ENCODE measurements at regions not wholly inside any gene's neighbourhood (a gene's known extent, or its start where the extent isn't known, plus 50 kb on each side); places are given as distances from the start of the nearest gene placed in this dataset.

DNA sequence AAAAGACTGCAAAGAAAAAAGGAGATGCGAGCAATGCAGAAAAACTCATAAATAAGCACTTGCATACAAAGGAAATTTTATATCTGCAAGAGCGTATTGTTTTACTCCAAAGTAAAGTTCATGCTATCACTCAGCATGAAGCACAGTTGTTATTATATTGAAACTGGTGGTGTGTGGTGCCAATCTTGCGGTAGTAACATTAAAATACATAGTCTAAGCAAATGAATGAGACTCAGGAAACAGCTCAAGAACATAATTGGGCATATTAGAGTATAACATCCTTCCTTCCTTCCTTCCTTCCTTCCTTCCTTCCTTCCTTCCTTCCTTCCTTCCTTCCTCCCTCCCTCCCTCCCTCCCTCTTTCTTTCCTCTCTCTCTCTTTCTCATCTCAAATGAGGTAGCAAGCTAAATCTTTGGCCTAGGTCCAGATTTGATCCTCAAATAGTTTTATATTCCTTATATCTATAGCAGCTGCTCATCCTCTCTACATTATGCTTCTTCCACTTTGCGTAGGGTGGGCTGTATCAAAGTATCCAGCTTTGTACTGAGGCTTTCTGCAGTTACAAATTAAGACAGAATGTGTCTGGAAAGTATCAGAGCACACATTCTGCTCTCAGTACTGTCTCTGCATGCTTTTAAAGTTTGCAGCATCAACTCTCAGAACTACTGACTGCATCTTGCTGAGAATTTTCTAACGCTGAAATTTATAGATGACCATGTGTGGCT lies 718.3 kb downstream of the RERGL start:
- Histone ChIP-seq H3K4me3 (no peak overlapping the region), H3K4me1 (0 out of 3 replicates have a peak, but pooled peaks cover 7% of the 10 kb centered on the region), H3K4me2 (no peak overlapping the region), H3K9me3 (no peaks in the 10 kb centered on the region), H3K27ac (no peak overlapping the region)
- TF ChIP-seq CHD4 (IDR thresholded peaks at IDR 0.05; ENCODE audit: borderline replicate concordance) = no peak
- no peak for TF ChIP-seq CBX8 (IDR thresholded peaks at IDR 0.05)
- TF ChIP-seq POLR2AphosphoS2 (conservative IDR thresholded peaks at IDR 0.05; ENCODE audit: low read length) = no peak
- TF ChIP-seq POLR2A (IDR thresholded peaks at IDR 0.05; ENCODE audit: low read length) = no peak
- TF ChIP-seq, protein P1, sequence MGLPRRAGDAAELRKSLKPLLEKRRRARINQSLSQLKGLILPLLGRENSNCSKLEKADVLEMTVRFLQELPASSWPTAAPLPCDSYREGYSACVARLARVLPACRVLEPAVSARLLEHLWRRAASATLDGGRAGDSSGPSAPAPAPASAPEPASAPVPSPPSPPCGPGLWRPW (IDR thresholded peaks at IDR 0.05) = no peak
- no peak for TF ChIP-seq ELK1 (IDR thresholded peaks at IDR 0.05; ENCODE audit: low read depth, low read length)
- no peak for TF ChIP-seq HEYL (CRISPR knock-in tag; IDR thresholded peaks at IDR 0.05)
- no peak for TF ChIP-seq ATOH8 (CRISPR knock-in tag; IDR thresholded peaks at IDR 0.05; ENCODE audit: low read depth)
- TF ChIP-seq FOSB (CRISPR knock-in tag; IDR thresholded peaks at IDR 0.05) = no peak
- TF ChIP-seq GATA3 (IDR thresholded peaks at IDR 0.05; ENCODE audit: borderline replicate concordance) = no peak
- FAIRE-seq = no peak
- ChIA-PET CTCF (no interaction called here), POLR2A (no interaction called here)
- 74% methylated on average over 5 of the region's 5 CpGs for WGBS (ENCODE audit: missing lambda C conversion rate)
- no peak for ATAC-seq
- no peak for DNase-seq (ENCODE audit: low read depth in 1 of 2, low spot score in 1 of 2)

- no peak for ATAC-seq
- ChIA-PET POLR2A (no interaction called here), CTCF (no interaction called here)
- 0 out of 3 replicates have a peak, but pooled peaks cover 7% of the 10 kb centered on the region for H3K4me1 ChIP-seq
- H3K27ac ChIP-seq = no peak overlapping the region
- H3K9me3 ChIP-seq = no peaks in the 10 kb centered on the region
- no peak for FAIRE-seq
- no peak overlapping the region for H3K4me2 ChIP-seq
- H3K4me3 ChIP-seq = no peak overlapping the region
- DNase-seq (ENCODE audit: low read depth in 1 of 2, low spot score in 1 of 2) = no peak
- TF ChIP-seq RCOR1 (IDR thresholded peaks at IDR 0.05; ENCODE audit: low read depth, low read length) = no peak
- TF ChIP-seq, protein P1 (IDR thresholded peaks at IDR 0.05) = no peak
- no peak for TF ChIP-seq PHF8 (IDR thresholded peaks at IDR 0.05; ENCODE audit: borderline replicate concordance, low read depth)
- TF ChIP-seq CEBPB (IDR thresholded peaks at IDR 0.05) = no peak
- no peak for TF ChIP-seq RARB (CRISPR knock-in tag; IDR thresholded peaks at IDR 0.05)
- no peak for TF ChIP-seq GATA3 (IDR thresholded peaks at IDR 0.05; ENCODE audit: borderline replicate concordance)
- no peak for TF ChIP-seq HOXB5 (CRISPR knock-in tag; IDR thresholded peaks at IDR 0.05)
- no peak for TF ChIP-seq FOSL2 (IDR thresholded peaks at IDR 0.05)
- no peak for TF ChIP-seq FOSL2 (CRISPR knock-in tag; IDR thresholded peaks at IDR 0.05)
- TF ChIP-seq HEYL (CRISPR knock-in tag; IDR thresholded peaks at IDR 0.05) = no peak
- no peak for TF ChIP-seq ELK1 (IDR thresholded peaks at IDR 0.05; ENCODE audit: low read depth, low read length)
- no peak for TF ChIP-seq MYC (IDR thresholded peaks at IDR 0.05; ENCODE audit: borderline replicate concordance, low read length)
- no peak for TF ChIP-seq JUNB (IDR thresholded peaks at IDR 0.05)
- TF ChIP-seq, protein P2, sequence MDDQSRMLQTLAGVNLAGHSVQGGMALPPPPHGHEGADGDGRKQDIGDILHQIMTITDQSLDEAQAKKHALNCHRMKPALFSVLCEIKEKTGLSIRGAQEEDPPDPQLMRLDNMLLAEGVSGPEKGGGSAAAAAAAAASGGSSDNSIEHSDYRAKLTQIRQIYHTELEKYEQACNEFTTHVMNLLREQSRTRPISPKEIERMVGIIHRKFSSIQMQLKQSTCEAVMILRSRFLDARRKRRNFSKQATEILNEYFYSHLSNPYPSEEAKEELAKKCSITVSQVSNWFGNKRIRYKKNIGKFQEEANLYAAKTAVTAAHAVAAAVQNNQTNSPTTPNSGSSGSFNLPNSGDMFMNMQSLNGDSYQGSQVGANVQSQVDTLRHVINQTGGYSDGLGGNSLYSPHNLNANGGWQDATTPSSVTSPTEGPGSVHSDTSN (IDR thresholded peaks at IDR 0.05) = no peak
- no peak for TF ChIP-seq ZFP36 (IDR thresholded peaks at IDR 0.05; ENCODE audit: borderline replicate concordance, partially characterized antibody)
- TF ChIP-seq SMC3 (IDR thresholded peaks at IDR 0.05) = no peak
- no peak for TF ChIP-seq TP53 (CRISPR knock-in tag; IDR thresholded peaks at IDR 0.05)
- TF ChIP-seq, protein P3, sequence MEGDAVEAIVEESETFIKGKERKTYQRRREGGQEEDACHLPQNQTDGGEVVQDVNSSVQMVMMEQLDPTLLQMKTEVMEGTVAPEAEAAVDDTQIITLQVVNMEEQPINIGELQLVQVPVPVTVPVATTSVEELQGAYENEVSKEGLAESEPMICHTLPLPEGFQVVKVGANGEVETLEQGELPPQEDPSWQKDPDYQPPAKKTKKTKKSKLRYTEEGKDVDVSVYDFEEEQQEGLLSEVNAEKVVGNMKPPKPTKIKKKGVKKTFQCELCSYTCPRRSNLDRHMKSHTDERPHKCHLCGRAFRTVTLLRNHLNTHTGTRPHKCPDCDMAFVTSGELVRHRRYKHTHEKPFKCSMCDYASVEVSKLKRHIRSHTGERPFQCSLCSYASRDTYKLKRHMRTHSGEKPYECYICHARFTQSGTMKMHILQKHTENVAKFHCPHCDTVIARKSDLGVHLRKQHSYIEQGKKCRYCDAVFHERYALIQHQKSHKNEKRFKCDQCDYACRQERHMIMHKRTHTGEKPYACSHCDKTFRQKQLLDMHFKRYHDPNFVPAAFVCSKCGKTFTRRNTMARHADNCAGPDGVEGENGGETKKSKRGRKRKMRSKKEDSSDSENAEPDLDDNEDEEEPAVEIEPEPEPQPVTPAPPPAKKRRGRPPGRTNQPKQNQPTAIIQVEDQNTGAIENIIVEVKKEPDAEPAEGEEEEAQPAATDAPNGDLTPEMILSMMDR (IDR thresholded peaks at IDR 0.05) = no peak
- no peak for TF ChIP-seq SREBF2 (IDR thresholded peaks at IDR 0.05)
These were observed 719.4 kb downstream of the RERGL start for GRCh38 chr12:17370621-17371020.
